Stimulated activated CD8-positive, alpha-beta memory T cell treated with anti-CD3 and anti-CD28 coated beads, Interleukin-12 subunit alpha, Interleukin-12 subunit beta, amount 100 ng/mL, for 1 hour (primary cell): ENCODE measurements at regions not wholly inside any gene's neighbourhood (a gene's known extent, or its start where the extent isn't known, plus 50 kb on each side); places are given as distances from the start of the nearest gene placed in this dataset.
"Not testable (repeated sequence)": the region's sequence is repeated elsewhere in the genome, so short reads cannot be mapped to it uniquely, and the experiment has no call there.

Source experiments
- DNase-seq: peaks from one replicate; pipeline ENCODE4 v3.0.0-alpha.2; 2020; ENCODE audit warnings: low read depth

DNA sequence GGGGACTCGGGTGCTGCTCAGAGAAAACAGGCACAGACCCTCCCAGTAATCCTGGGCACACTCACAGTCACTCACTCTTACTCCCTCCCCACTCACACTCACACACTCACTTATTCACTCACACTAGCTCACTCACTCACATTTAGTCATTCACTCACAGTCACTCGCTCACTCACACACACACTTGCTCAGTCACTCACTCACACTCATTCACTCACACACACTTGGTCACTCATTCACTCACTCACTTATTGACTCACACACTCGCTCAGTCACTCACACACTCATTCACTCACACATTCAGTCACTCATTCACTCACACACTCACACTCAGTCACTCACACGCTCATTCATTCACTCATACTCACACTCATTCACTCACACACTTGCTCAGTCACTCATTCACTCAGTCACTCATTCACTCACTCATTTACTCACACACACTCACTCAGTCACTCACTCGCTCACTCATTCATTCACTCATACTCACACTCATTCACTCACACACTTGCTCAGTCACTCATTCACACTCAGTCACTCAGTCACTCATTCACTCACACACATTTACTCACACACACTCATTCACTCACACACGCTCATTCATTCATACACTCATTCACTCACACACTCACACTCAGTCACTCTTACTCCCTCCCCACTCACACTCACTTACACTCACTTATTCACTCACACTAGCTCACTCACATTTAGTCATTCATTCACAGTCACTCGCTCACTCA, 164.2 kb upstream of the C1orf174 start:
- no peak for DNase-seq

DNA sequence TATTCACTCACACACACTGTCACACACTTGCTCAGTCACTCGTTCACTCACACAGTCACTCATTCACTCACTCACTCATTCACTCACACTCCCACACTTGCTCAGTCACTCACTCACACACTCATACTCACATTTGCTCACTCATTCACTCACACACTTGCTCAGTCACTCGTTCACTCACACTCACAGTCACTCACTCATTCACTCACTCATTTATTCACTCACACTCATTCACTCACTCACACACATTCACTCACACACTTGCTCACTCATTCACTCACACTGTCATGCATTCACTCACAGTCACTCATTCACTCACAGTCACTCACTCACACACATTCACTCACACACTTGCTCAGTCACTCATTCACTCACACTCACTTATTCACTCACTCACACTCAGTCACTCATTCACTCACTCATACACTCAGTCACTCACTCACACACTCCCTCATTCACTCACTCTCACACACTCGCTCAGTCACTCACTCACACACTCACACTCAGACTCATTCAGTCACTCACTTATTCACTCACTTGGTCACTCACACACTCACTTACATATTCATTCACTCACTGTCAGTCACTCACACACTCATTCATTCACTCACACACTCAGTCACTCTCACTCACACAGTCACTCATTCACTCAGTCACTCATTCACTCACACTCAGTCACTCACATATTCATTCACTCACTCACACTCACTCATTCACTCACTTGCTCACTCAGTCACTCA, 167.0 kb upstream of the C1orf174 start:
- DNase-seq: no peak

GRCh38 chr1:4068076-4068475, 168.0 kb upstream of the C1orf174 start:
- DNase-seq: no peak

DNA sequence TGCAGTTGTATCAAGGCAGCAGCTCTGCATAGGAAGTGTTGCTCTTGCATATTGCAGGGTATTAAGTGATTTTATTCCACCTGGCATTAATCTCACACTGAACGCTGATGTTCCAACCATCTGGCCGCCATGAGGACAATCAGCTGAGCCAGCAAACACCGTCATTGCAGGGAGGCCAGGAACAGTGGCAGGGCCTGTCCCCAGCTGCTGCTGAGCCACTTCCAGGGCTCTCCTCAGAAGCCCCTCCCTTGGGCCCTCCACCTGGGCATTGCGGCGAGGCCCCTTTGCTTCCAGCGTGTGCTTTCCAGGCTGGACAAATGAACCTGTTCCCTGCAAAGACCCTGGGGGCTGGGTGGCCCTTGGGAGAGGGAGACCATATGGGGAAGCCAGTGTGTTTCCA, 171.6 kb upstream of the C1orf174 start:
- no peak for DNase-seq

- no peak for DNase-seq
Observed at GRCh38 chr1:4072481-4073153, 172.5 kb upstream of the C1orf174 start.

GRCh38 chr1:4075436-4076225, 175.6 kb upstream of the C1orf174 start:
- no peak for DNase-seq

GRCh38 chr1:4076346-4076745, 176.3 kb upstream of the C1orf174 start:
- DNase-seq: no peak

DNA sequence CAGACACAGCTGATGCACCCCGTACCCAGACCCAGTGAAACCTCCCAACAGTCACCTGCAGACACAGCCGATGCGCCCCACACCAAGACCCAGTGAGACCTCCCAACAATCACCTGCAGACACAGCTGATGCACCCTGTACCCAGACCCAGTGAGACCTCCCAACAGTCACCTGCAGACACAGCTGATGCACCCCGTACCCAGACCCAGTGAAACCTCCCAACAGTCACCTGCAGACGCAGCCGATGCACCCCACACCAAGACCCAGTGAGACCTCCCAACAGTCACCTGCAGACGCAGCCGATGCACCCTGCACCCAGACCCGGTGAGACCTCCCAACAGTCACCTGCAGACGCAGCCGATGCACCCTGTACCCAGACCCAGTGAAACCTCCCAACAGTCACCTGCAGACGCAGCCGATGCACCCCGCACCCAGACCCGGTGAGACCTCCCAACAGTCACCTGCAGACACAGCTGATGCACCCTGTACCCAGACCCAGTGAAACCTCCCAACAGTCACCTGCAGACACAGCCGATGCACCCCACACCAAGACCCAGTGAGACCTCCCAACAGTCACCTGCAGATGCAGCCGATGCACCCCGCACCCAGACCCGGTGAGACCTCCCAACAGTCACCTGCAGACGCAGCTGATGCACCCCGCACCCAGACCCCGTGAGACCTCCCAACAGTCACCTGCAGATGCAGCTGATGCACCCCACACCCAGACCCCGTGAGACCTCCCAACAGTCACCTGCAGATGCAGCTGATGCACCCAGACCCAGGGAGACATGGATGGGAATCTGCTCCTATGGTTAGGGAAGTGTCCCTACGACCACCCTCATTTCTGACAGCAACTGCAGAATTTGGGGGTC, 178.3 kb upstream of the C1orf174 start:
- not testable (repeated sequence) for DNase-seq

DNA sequence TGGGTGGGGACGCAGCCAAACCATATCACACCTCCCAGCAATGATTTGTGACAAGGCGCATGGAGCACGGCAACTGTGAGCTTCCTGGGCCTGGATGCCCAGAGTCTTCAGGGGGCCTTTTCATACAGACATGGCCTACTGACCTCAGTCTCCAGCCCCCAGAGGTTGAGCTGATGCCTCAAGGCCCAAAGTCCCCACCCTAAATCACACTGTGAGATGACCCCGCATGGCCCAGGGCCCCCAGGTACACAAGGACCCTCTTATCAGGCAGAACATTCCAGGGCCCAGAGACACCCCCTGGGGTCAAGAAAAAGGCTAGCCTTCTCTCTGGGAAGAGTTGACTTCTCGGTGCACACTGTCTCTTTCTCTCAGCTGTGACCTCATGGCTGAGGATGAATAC, 179.7 kb upstream of the C1orf174 start:
- no peak for DNase-seq

GRCh38 chr1:4081806-4082711, 182.0 kb upstream of the C1orf174 start:
- no peak for DNase-seq

DNA sequence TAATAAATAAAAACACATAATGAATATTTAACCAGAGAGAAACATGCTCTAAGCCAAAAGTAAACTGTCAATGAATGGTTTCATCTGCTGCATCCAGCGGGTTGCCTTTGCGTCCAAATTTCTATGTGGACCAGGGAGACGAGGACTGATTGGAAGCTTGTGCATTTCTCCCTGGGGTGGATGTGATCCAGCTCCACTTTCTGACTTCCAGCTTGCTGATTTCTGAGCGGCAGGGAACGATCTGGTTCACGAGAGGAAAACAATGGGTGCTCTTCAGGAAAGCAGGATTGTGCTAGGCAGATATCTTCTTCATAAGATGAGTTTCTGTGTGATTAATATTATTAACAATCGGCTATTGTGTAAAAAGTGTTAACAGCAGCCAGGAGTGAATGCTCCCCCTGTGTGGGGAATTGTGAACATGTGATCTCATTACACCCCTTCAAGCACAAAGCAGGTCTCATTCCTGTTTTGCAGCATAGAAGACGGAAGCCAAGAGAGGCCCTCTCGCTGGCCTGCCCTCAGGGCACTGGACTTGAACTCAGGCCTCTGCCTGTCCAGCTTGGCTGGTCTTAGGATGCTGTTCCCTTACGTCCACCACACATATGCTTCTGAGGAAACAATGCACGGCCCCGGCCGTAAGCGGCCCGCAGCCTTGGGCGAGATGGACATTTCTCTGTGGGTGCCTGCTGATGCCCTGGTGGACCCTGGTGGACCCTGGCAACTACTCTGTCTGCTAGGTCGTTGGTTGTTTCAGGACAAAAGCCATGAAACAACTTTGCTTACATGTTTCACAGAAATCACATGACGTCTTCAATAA, 183.4 kb upstream of the C1orf174 start:
- no peak for DNase-seq

- no peak for DNase-seq
Observed at GRCh38 chr1:4084048-4084431, 184.0 kb upstream of the C1orf174 start.

- DNase-seq: no peak
Observed at GRCh38 chr1:4084446-4084845, 184.4 kb upstream of the C1orf174 start.

- no peak for DNase-seq
Observed at GRCh38 chr1:4084896-4085295, 184.8 kb upstream of the C1orf174 start.

GRCh38 chr1:4085546-4085945, 185.5 kb upstream of the C1orf174 start:
- DNase-seq: no peak

DNA sequence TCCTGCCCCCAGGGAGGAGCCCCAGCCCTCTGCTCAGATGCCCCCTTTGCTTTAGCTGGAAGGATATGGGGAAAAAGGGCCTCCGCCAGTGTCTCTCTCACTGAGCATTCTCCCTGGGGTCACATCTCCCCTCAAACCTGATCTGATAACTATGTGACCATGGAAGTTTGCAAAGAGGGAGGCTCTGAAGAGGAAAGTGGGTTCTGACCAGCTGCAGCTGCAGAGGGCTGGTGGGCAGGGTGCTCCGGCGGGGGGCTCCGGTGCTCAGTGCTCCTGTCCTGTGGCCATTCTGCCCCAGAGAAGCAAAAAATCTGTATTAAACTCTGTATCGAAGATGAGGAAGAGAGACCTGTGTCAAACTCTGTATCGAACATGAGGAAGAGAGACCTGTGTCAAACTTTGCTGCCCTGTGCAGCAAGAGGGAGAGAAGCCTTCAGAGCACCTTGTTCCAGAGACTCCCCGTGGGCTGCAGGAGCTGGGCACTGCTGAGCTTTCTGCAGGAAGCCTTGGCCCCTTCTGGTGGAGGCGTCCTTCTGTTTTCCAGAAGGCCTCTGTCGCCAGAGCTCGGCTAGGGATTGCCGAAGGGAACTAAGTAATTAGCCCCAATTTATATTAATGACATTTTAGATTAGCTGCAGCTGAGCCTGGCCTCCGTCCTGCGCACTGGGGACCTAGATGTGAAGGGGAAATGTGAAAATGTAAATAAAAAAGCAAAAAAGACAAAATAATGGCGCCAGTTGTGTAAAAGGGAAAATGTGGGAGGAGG, 186.2 kb upstream of the C1orf174 start:
- DNase-seq: no peak

DNA sequence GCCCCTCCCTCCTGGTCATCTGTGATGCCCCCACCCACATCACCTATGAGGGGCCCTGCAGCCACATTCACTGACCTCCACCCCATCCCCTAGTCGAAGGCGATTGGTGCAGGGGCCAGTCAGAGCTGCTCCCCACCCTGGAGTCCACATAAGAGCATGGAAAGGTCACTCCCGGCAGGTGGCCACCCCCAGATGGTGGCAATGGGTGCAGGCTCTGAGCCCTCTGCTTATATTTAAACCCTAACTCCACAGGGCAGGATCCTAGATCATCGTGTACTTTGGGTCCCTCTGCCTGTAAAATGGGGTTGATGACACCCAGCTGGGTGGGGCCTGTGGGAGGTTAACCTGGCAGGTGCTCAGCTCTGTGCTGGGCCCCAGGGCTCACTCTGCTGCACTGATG, 186.8 kb upstream of the C1orf174 start:
- no peak for DNase-seq

DNA sequence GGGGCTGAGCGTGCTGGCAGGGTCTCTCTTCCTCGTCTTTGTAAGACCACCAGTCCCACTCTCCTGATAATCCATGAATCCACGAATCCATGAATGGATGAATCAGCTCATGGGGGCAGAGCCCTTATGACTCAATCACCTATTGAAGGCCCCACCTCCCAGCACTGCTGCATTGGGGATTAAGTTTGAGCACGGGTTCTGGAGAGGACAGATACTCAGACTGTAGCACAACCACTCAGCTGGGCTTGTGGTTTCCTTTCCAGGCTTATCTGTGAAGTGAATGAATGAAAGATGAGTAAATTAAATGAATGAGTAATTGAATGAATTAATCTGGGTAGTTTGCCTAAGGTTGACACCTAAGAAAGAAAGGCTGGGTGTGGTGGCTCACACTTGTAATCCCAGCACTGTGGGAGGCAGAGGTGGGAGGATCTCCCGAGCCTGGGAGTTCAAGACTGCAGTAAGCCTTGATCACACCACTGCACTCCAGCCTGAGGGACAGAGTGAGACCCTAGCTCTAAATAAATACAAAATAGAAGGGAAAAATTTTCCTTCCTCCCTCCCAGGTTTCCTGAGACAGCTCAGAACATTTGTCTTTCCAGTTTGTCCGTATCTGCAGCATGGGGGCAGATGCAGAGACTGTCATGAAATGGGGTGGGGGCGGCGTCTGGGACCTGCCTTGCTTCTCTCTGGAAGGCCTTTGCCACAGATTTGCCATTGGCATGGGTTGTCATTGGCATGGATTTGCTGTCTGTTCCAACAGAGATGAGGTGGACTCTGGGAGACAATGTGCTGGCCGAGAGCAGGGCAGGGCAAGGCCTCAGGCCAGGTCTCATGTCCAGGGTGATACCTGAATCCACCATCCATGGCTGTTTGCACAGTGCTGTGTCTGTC, 187.7 kb upstream of the C1orf174 start:
- no peak for DNase-seq
